HuH-7.5 (cell line): ENCODE measurements at regions not wholly inside any gene's neighbourhood (a gene's known extent, or its start where the extent isn't known, plus 50 kb on each side); places are given as distances from the start of the nearest gene placed in this dataset.

ENCODE experiments used
- DNase-seq: peaks from one replicate; pipeline ENCODE4 v3.0.0; 2011; ENCODE audit warnings: low spot score

GRCh38 chr18:73735836-73736235 is 411.8 kb downstream of the FBXO15 start:
- DNase-seq: no peak

- DNase-seq: no peak
Measured at GRCh38 chr18:73733806-73734314, 413.8 kb downstream of the FBXO15 start.

- DNase-seq: no peak
Measured at GRCh38 chr18:73733376-73733775, 414.3 kb downstream of the FBXO15 start.

- no peak for DNase-seq
Measured at GRCh38 chr18:73728657-73729056, 419.0 kb downstream of the FBXO15 start.

- DNase-seq: no peak
Measured at GRCh38 chr18:73724958-73725357, 422.7 kb downstream of the FBXO15 start.

GRCh38 chr18:73719611-73720010 is 428.0 kb downstream of the FBXO15 start:
- DNase-seq: no peak

- DNase-seq: no peak
Measured at GRCh38 chr18:73717570-73717969, 430.1 kb downstream of the FBXO15 start.

GRCh38 chr18:73715210-73715670 is 432.4 kb downstream of the FBXO15 start:
- no peak for DNase-seq

- DNase-seq: no peak
Measured at GRCh38 chr18:73714466-73714865, 433.2 kb downstream of the FBXO15 start.

GRCh38 chr18:73711256-73711655 is 436.4 kb downstream of the FBXO15 start:
- DNase-seq: no peak

GRCh38 chr18:73708591-73708990 is 439.0 kb downstream of the FBXO15 start:
- no peak for DNase-seq

GRCh38 chr18:73707035-73707434 is 440.6 kb downstream of the FBXO15 start:
- no peak for DNase-seq

GRCh38 chr18:73697353-73697752 is 450.3 kb downstream of the FBXO15 start:
- no peak for DNase-seq

- no peak for DNase-seq
Measured at GRCh38 chr18:73696698-73697097, 450.9 kb downstream of the FBXO15 start.

- DNase-seq: no peak
Measured at GRCh38 chr18:73696171-73696570, 451.5 kb downstream of the FBXO15 start.

GRCh38 chr18:73693091-73693490 is 454.5 kb downstream of the FBXO15 start:
- no peak for DNase-seq

GRCh38 chr18:73691624-73692023 is 456.0 kb downstream of the FBXO15 start:
- no peak for DNase-seq

GRCh38 chr18:73691118-73691517 is 456.5 kb downstream of the FBXO15 start:
- no peak for DNase-seq

- DNase-seq: no peak
Measured at GRCh38 chr18:73690222-73690621, 457.4 kb downstream of the FBXO15 start.

GRCh38 chr18:73688851-73689711 is 458.6 kb downstream of the FBXO15 start:
- no peak for DNase-seq

- no peak for DNase-seq
Measured at GRCh38 chr18:73688161-73688560, 459.5 kb downstream of the FBXO15 start.

GRCh38 chr18:73684647-73685046 is 463.0 kb downstream of the FBXO15 start:
- no peak for DNase-seq

GRCh38 chr18:73683409-73684238 is 464.0 kb downstream of the FBXO15 start:
- DNase-seq: no peak
